ENCODE measurements at regions not wholly inside any gene's neighbourhood (a gene's known extent, or its start where the extent isn't known, plus 50 kb on each side); places are given as distances from the start of the nearest gene placed in this dataset.
"Not testable (repeated sequence)": the region's sequence is repeated elsewhere in the genome, so short reads cannot be mapped to it uniquely, and the experiment has no call there.

GRCh38 chr2:75374414-75374957, 175.2 kb upstream of the TACR1 start:
- TF ChIP-seq POLR2A (IDR thresholded peaks at IDR 0.05; ENCODE audit: low read depth); POLR2AphosphoS5 (IDR thresholded peaks at IDR 0.05): not testable (repeated sequence)

Measured in esophagus muscularis mucosa (tissue), 2 donors.